Adrenal gland (tissue), 9 donors: ENCODE measurements at regions not wholly inside any gene's neighbourhood (a gene's known extent, or its start where the extent isn't known, plus 50 kb on each side); places are given as distances from the start of the nearest gene placed in this dataset.

Experiments
- DNase-seq, 7 donors: peaks; one replicate each; pipeline ENCODE4 v3.0.0-alpha.2; 2019 to 2020
- H3K27ac ChIP-seq, 5 donors: fragments of 200-600 bp; sonication (generic) in 4 of 5; 1 replicate in 3 of 5; 2 replicates in 2 of 5; pipeline versions ENCODE4 v1.5.1 to v1.8.0; 2016 to 2020; ENCODE audit warnings: mild to moderate bottlenecking in 1 of 5
- H3K27me3 ChIP-seq: fragments of 200-600 bp; 2 replicates; pipeline ENCODE4 v1.8.0; 2021
- H3K36me3 ChIP-seq, 2 donors: fragments of 200-600 bp; replicated peaks in 1 of 2; 1 replicate in 1 of 2; 2 replicates in 1 of 2; pipeline versions ENCODE4 v1.5.1 to v1.8.0; 2018 to 2022
- H3K4me1 ChIP-seq, 2 donors: fragments of 200-600 bp; replicated peaks in 1 of 2; 1 replicate in 1 of 2; 2 replicates in 1 of 2; pipeline versions ENCODE4 v1.5.1 to v1.8.0; 2018 to 2021
- H3K4me3 ChIP-seq, 4 donors: fragments of 200-600 bp; sonication (generic) in 3 of 4; one replicate each; pipeline ENCODE4 v1.5.1; 2016 to 2018
- H3K9me3 ChIP-seq, 3 donors: fragments of 200-600 bp; sonication (generic) in 1 of 3; replicated peaks in 1 of 3; 1 replicate in 2 of 3; 2 replicates in 1 of 3; pipeline versions ENCODE4 v1.5.1 to v1.8.0; 2016 to 2021
- POLR2A ChIP-seq, 2 donors: fragments of 450-650 bp; IDR thresholded peaks; one replicate each; pipeline ENCODE4 v1.6.1; 2017; ENCODE audit warnings: antibody characterized with exemption in 2 of 2, mild to moderate bottlenecking in 2 of 2, moderate library complexity in 1 of 2
- WGBS, 4 donors: extraction: QIAGEN DNeasy Blood & Tissue Kit in 2 of 4; methylation state at CpG; one replicate each; pipeline versions ENCODE4 v1.1.5 to v1.1.7; 2013 to 2017; 5-methylcytosine and 5-hydroxymethylcytosine counted together
- intact Hi-C, 2 donors: fragments of 100-400 bp; cut with DNase I; formaldehyde crosslinking; loops; one replicate each; pipeline versions ENCODE4 v1.14.1 to v1.15.0; 2022 to 2023
- TF ChIP-seq, protein P1 (sequence below), 6 experiments: fragments of 450-650 bp in 4 of 6; fragments of 200-600 bp in 2 of 6; sonication (generic) in 1 of 6; IDR thresholded peaks; 1 replicate in 5 of 6; 2 replicates in 1 of 6; pipeline versions ENCODE4 v1.5.1 to v1.8.0; 2016 to 2021; ENCODE audit warnings: antibody characterized with exemption in 6 of 6, mild to moderate bottlenecking in 2 of 6, moderate library complexity in 1 of 6
- donor health status: healthy with polysubstance abuse.
- donor health status: Bipolar disorder and iron deficiency.
- donor health status: DM: yes; HTN: yes; CAD: no.
- donor health status: DM: no; HTN: no; CAD: no.
- donor health status: DM: no; HTN: no; CAD: no.

GRCh38 chr2:151103551-151103950 lies 158.1 kb downstream of the RBM43 start:
- H3K27ac ChIP-seq, result no peak overlapping the region
- intact Hi-C loops, result no loop called here
- H3K4me3 ChIP-seq, result no peak overlapping the region
- no peaks in the 10 kb centered on the region for H3K9me3 ChIP-seq
- WGBS, 4 donors, result 85 to 94% (median 88%) methylated on average over 4 of the region's 4 CpGs
- H3K36me3 ChIP-seq, result no peaks in the 10 kb centered on the region
- no peak for TF ChIP-seq POLR2A (IDR thresholded peaks at IDR 0.05)
- TF ChIP-seq, protein P1, sequence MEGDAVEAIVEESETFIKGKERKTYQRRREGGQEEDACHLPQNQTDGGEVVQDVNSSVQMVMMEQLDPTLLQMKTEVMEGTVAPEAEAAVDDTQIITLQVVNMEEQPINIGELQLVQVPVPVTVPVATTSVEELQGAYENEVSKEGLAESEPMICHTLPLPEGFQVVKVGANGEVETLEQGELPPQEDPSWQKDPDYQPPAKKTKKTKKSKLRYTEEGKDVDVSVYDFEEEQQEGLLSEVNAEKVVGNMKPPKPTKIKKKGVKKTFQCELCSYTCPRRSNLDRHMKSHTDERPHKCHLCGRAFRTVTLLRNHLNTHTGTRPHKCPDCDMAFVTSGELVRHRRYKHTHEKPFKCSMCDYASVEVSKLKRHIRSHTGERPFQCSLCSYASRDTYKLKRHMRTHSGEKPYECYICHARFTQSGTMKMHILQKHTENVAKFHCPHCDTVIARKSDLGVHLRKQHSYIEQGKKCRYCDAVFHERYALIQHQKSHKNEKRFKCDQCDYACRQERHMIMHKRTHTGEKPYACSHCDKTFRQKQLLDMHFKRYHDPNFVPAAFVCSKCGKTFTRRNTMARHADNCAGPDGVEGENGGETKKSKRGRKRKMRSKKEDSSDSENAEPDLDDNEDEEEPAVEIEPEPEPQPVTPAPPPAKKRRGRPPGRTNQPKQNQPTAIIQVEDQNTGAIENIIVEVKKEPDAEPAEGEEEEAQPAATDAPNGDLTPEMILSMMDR (IDR thresholded peaks at IDR 0.05), result no peak
- DNase-seq, result no peak
- no peaks in the 10 kb centered on the region for H3K4me1 ChIP-seq
- H3K27me3 ChIP-seq, result no peaks in the 10 kb centered on the region

DNA sequence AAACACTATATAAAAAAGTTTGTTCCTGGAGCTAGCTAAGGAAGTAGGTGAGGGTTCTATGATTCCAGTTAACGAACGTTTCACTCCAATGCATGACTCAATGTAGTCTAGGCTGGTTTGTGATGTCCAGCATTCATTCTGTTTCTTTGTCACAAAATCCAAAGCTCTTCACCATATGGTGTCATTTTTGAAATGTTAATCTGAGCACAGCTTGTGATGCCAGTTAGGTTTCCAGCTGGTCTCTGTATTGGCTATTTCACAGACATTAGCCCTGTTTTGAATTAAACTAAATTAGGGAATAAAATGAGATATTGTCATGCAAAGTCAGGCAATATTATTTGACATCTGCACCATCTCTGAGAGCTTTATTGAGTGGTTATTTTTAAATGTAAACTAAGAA lies 159.4 kb downstream of the RBM43 start:
- Histone ChIP-seq H3K4me3 (no peak overlapping the region), H3K4me1 (no peaks in the 10 kb centered on the region), H3K36me3 (no peaks in the 10 kb centered on the region), H3K27ac (no peak overlapping the region), H3K9me3 (no peaks in the 10 kb centered on the region), H3K27me3 (no peaks in the 10 kb centered on the region)
- WGBS, 4 donors, result 66 to 81% (median 73%) methylated on average over 2 of the region's 2 CpGs
- intact Hi-C loops, result no loop called here
- TF ChIP-seq, protein P1 (IDR thresholded peaks at IDR 0.05), result no peak
- no peak for TF ChIP-seq POLR2A (IDR thresholded peaks at IDR 0.05)
- DNase-seq, result no peak

- no peaks in the 10 kb centered on the region for H3K9me3 ChIP-seq
- intact Hi-C loops, result no loop called here
- no peak overlapping the region for H3K27ac ChIP-seq
- no peak for DNase-seq
- TF ChIP-seq, protein P1 (IDR thresholded peaks at IDR 0.05), result no peak
- TF ChIP-seq POLR2A (IDR thresholded peaks at IDR 0.05), result no peak
- no peak overlapping the region for H3K4me3 ChIP-seq
- no peaks in the 10 kb centered on the region for H3K27me3 ChIP-seq
- no peaks in the 10 kb centered on the region for H3K4me1 ChIP-seq
- no peaks in the 10 kb centered on the region for H3K36me3 ChIP-seq
Observed at GRCh38 chr2:151098841-151099240, 162.8 kb downstream of the RBM43 start.

DNA sequence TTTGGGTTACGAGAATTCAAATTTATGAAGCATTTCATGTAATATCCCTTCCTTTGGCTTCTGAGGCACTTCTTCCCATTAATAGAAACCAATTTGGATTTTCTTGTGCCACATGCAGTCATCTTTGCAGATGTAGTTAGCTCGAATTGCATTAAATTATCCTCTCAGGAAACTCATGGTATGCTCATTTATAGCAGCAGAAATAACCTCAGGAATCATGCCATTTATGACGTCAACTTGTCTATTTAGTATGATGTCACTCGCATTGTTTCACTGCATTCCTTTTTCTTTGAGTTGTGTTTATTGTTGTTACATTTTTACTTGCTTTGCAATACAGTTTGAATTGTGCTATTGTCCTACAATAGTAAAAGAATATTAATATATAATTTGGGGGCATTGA lies 163.8 kb downstream of the RBM43 start:
- no peaks in the 10 kb centered on the region for H3K36me3 ChIP-seq
- no peaks in the 10 kb centered on the region for H3K9me3 ChIP-seq
- WGBS, 4 donors, result 80 to 85% (median 82%) methylated on average over 4 of the region's 4 CpGs
- peaks cover 0 to 8% of the 10 kb centered on the region in 2 donors for H3K4me1 ChIP-seq
- H3K4me3 ChIP-seq, result no peak overlapping the region
- intact Hi-C loops, result no loop called here
- no peak overlapping the region for H3K27ac ChIP-seq
- TF ChIP-seq, protein P1 (IDR thresholded peaks at IDR 0.05), result no peak
- no peak for TF ChIP-seq POLR2A (IDR thresholded peaks at IDR 0.05)
- no peak for DNase-seq
- no peaks in the 10 kb centered on the region for H3K27me3 ChIP-seq
